Astrocyte (in vitro differentiated cells and primary cell): ENCODE measurements at regions not wholly inside any gene's neighbourhood (a gene's known extent, or its start where the extent isn't known, plus 50 kb on each side); places are given as distances from the start of the nearest gene placed in this dataset.

Experiments
- EZH2 ChIP-seq: IDR thresholded peaks from 2 replicates; pipeline ENCODE4 v1.6.1; 2012; ENCODE audit warnings: mild to moderate bottlenecking, low read length, inconsistent platforms; ENCODE audit not compliant: insufficient read depth
- TF ChIP-seq, protein P1 (sequence below): IDR thresholded peaks from 2 replicates; pipeline ENCODE4 v1.5.1; 2011; ENCODE audit warnings: low read depth, mild to moderate bottlenecking, inconsistent platforms, low read length, moderate library complexity; ENCODE audit not compliant: insufficient read depth

DNA sequence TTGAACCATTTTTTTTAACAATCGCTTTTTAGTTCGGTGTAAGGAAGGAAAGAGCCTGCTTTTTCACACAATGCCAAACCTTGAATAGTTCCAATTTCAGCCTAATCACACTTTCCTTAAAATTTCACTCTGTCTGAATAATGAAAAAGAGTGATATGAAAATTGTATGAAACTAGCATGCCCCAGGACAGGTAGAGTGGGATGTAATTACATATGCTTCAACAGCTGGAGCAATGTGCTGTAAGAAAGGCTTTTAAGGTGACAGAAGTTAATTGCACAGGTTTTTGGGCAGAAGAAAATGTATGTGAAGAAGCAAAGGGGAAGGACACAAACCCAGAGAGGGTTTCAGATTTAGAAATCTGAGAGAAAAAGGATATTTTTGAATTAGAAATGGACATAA, 184.0 kb downstream of the DSC3 start:
- TF ChIP-seq, protein P1, sequence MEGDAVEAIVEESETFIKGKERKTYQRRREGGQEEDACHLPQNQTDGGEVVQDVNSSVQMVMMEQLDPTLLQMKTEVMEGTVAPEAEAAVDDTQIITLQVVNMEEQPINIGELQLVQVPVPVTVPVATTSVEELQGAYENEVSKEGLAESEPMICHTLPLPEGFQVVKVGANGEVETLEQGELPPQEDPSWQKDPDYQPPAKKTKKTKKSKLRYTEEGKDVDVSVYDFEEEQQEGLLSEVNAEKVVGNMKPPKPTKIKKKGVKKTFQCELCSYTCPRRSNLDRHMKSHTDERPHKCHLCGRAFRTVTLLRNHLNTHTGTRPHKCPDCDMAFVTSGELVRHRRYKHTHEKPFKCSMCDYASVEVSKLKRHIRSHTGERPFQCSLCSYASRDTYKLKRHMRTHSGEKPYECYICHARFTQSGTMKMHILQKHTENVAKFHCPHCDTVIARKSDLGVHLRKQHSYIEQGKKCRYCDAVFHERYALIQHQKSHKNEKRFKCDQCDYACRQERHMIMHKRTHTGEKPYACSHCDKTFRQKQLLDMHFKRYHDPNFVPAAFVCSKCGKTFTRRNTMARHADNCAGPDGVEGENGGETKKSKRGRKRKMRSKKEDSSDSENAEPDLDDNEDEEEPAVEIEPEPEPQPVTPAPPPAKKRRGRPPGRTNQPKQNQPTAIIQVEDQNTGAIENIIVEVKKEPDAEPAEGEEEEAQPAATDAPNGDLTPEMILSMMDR, result no peak
- no peak for TF ChIP-seq EZH2
